Breast epithelium (tissue), 4 donors: ENCODE measurements at regions not wholly inside any gene's neighbourhood (a gene's known extent, or its start where the extent isn't known, plus 50 kb on each side); places are given as distances from the start of the nearest gene placed in this dataset.

Experiments used
- DNase-seq, 2 donors: peaks; one replicate each; pipeline ENCODE4 v3.0.0-alpha.2; 2019; ENCODE audit warnings: low spot score in 2 of 2
- H3K27ac ChIP-seq, 2 donors: fragments of 200-600 bp; sonication (generic) in 1 of 2; one replicate each; pipeline ENCODE4 v1.5.1; 2016 to 2019; ENCODE audit warnings: mild to moderate bottlenecking in 1 of 2
- H3K27me3 ChIP-seq, 2 donors: fragments of 200-600 bp; sonication (generic) in 1 of 2; one replicate each; pipeline versions ENCODE4 v1.5.1 to v1.6.0; 2017 to 2019; ENCODE audit warnings: control low read depth in 1 of 2, mild to moderate bottlenecking in 1 of 2
- H3K36me3 ChIP-seq: fragments of 200-600 bp; one replicate; pipeline ENCODE4 v1.5.1; 2019
- H3K4me1 ChIP-seq, 2 donors: fragments of 200-600 bp; sonication (generic); one replicate each; pipeline ENCODE4 v1.5.1; 2016 to 2019; ENCODE audit warnings: control low read depth in 1 of 2
- H3K4me3 ChIP-seq, 3 donors: fragments of 200-600 bp; sonication (generic); 1 replicate in 2 of 3; 2 replicates in 1 of 3; pipeline ENCODE4 v1.5.1; 2016 to 2019; ENCODE audit warnings: mild to moderate bottlenecking in 3 of 3, moderate library complexity in 2 of 3
- H3K9me3 ChIP-seq, 2 donors: fragments of 200-600 bp; sonication (generic) in 1 of 2; one replicate each; pipeline ENCODE4 v1.5.1; 2016 to 2019; ENCODE audit warnings: control low read depth in 1 of 2
- POLR2A ChIP-seq: fragments of 450-650 bp; IDR thresholded peaks from one replicate; pipeline ENCODE4 v1.6.1; 2016; ENCODE audit warnings: antibody characterized with exemption, mild to moderate bottlenecking, moderate library complexity
- POLR2AphosphoS5 ChIP-seq, 3 donors: sonication (generic); formaldehyde crosslinking; IDR thresholded peaks; one replicate each; pipeline ENCODE4 v1.6.1; 2017; ENCODE audit warnings: antibody characterized with exemption in 3 of 3
- intact Hi-C: fragments of 100-400 bp; cut with DNase I; formaldehyde crosslinking; loops from one replicate; pipeline ENCODE4 v1.15.1; 2023; ENCODE audit warnings: low total_unique reads
- TF ChIP-seq, protein P1 (sequence below), 3 donors: fragments of 450-650 bp; IDR thresholded peaks; one replicate each; pipeline ENCODE4 v1.5.1; 2016 to 2017; ENCODE audit warnings: antibody characterized with exemption in 3 of 3, mild to moderate bottlenecking in 3 of 3, moderate library complexity in 3 of 3

DNA sequence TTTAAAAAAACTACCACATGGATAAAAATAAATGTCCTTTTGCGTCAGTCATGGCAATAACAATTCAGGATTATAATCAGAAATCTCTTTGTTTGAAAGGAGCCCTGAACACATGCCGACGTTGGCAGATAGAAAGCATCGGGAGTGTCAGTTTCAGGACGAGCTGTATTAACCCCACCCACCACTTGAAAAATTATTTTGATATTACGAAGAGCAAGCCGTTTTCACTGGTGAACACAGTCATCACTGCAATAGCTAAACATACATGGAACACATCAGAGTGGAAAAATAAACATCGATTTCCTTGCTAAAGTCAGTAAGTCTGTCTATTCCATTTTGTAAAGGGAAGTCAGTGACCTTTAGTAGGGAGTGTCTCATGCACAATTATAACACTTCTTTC is 266.4 kb upstream of the FBXL7 start:
- Histone ChIP-seq H3K4me3 (no peak overlapping the region), H3K4me1 (no peaks in the 10 kb centered on the region), H3K27me3 (no peaks in the 10 kb centered on the region), H3K27ac (no peak overlapping the region), H3K9me3 (no peaks in the 10 kb centered on the region), H3K36me3 (no peaks in the 10 kb centered on the region)
- TF ChIP-seq POLR2A (no peak), POLR2AphosphoS5 (IDR thresholded peaks at IDR 0.05) (no peak)
- TF ChIP-seq, protein P1, sequence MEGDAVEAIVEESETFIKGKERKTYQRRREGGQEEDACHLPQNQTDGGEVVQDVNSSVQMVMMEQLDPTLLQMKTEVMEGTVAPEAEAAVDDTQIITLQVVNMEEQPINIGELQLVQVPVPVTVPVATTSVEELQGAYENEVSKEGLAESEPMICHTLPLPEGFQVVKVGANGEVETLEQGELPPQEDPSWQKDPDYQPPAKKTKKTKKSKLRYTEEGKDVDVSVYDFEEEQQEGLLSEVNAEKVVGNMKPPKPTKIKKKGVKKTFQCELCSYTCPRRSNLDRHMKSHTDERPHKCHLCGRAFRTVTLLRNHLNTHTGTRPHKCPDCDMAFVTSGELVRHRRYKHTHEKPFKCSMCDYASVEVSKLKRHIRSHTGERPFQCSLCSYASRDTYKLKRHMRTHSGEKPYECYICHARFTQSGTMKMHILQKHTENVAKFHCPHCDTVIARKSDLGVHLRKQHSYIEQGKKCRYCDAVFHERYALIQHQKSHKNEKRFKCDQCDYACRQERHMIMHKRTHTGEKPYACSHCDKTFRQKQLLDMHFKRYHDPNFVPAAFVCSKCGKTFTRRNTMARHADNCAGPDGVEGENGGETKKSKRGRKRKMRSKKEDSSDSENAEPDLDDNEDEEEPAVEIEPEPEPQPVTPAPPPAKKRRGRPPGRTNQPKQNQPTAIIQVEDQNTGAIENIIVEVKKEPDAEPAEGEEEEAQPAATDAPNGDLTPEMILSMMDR (IDR thresholded peaks at IDR 0.05), result no peak
- DNase-seq, result no peak
- intact Hi-C loops, result no loop called here

DNA sequence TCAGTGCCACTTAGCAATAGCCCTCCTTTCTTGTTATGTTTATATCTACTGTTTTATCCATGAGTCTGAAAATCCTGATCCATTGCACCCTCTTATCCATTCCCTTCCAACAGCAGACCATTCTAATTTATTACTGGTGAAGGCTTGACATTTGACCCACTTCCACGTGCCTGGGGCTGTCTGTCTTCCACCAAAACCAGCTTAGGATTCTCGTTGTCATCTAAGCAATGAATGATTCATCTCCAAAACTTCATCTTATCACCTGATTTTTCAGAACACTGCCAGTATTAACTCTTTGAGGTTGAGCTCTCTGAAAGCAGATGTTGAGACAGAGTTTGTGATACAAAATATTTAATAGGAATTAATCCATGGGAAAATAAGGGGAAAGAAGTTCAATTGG is 277.8 kb upstream of the FBXL7 start:
- intact Hi-C loops, result no loop called here
- TF ChIP-seq, protein P1 (IDR thresholded peaks at IDR 0.05), result no peak
- TF ChIP-seq POLR2AphosphoS5 (IDR thresholded peaks at IDR 0.05) (no peak), POLR2A (no peak)
- Histone ChIP-seq H3K27ac (no peak overlapping the region), H3K4me1 (no peaks in the 10 kb centered on the region), H3K27me3 (no peaks in the 10 kb centered on the region), H3K36me3 (no peaks in the 10 kb centered on the region), H3K4me3 (no peak overlapping the region), H3K9me3 (no peaks in the 10 kb centered on the region)
- no peak for DNase-seq

DNA sequence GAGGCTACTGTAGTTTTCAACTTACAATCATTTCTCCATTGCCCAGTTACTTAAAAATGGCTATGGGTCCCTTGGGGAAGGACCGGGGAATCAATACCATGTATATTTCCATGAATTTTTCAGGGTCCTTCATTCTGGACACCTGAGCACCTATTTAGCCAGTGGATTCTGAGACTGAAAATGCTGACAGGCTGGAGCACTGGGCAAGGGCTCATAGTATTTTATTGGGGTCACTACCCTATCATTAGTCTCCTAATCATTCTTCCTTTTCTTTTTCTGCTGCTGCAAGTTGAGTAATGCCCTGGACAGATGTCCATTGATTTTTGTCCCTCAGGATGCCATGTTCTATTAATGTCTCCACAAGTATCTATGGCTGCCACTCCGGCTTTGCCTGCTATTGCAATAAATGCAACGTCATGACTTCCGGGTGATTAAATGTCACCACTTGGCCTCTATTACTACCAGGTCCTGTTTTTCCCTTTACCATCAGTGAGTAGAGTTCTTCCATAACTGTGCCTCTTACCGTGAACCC is 279.3 kb upstream of the FBXL7 start:
- no peaks in the 10 kb centered on the region for H3K9me3 ChIP-seq
- no peak overlapping the region for H3K27ac ChIP-seq
- DNase-seq, result no peak
- no peak overlapping the region for H3K4me3 ChIP-seq
- H3K36me3 ChIP-seq, result no peaks in the 10 kb centered on the region
- H3K27me3 ChIP-seq, result no peaks in the 10 kb centered on the region
- TF ChIP-seq POLR2A (no peak), POLR2AphosphoS5 (IDR thresholded peaks at IDR 0.05) (no peak)
- TF ChIP-seq, protein P1 (IDR thresholded peaks at IDR 0.05), result no peak
- no peaks in the 10 kb centered on the region for H3K4me1 ChIP-seq
- intact Hi-C loops, result no loop called here

DNA sequence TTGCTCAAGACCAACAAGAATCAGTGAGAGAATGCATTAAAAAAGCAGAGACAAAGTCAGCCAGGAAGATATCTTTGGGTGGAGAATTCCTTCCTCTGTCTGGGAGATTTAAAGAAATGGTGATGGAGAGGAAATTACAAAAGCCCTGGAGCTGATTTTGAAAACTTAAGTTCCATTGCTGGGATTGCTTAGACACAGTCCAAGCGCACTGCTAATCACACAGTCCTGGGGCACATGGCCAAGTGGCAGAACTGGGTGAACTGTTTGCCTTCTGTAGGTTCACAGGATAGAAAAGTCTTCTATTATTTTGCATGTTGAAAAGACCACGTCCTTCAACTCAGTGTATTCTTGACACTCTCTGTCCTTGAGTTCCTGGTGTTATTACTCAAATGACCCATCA is 284.9 kb upstream of the FBXL7 start:
- H3K27me3 ChIP-seq, result no peaks in the 10 kb centered on the region
- H3K4me3 ChIP-seq, result no peak overlapping the region
- TF ChIP-seq, protein P1 (IDR thresholded peaks at IDR 0.05), result no peak
- no peak for TF ChIP-seq POLR2A
- TF ChIP-seq POLR2AphosphoS5 (IDR thresholded peaks at IDR 0.05), result no peak
- no peaks in the 10 kb centered on the region for H3K9me3 ChIP-seq
- intact Hi-C loops, result loop anchor here (5.0 kb wide), 1 partner anchor 567 kb away; no protein-coding TSS in a partner anchor
- no peaks in the 10 kb centered on the region for H3K4me1 ChIP-seq
- H3K27ac ChIP-seq, result no peak overlapping the region
- DNase-seq, result no peak
- H3K36me3 ChIP-seq, result peaks cover 3% of the 10 kb centered on the region

DNA sequence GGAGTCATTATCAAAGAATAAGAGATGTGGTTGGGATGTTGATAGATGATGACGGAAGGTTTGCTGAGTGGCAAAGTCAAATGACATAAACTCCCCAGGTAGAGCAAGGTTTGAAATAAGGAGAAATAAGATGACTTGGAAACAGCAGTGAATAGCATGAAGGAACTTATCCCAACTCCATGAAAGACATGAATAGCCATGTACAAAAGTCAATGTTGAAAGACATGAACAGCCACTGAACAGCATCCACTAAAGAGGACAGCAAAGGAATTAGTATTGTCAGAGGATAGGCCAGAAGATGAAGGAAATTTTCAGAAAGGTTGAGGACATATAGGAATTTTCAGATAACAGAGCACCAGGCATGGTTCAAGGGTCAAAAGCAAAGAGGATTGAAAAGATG is 286.0 kb upstream of the FBXL7 start:
- Histone ChIP-seq H3K4me3 (no peak overlapping the region), H3K4me1 (no peaks in the 10 kb centered on the region), H3K9me3 (no peaks in the 10 kb centered on the region), H3K27me3 (no peaks in the 10 kb centered on the region), H3K27ac (no peak overlapping the region), H3K36me3 (peaks cover 3% of the 10 kb centered on the region)
- no peak for TF ChIP-seq POLR2A
- TF ChIP-seq, protein P1 (IDR thresholded peaks at IDR 0.05), result no peak
- no peak for TF ChIP-seq POLR2AphosphoS5 (IDR thresholded peaks at IDR 0.05)
- intact Hi-C loops, result no loop called here
- DNase-seq, result no peak
